Mucosa of gallbladder (tissue), 1 donor: ENCODE measurements at regions not wholly inside any gene's neighbourhood (a gene's known extent, or its start where the extent isn't known, plus 50 kb on each side); places are given as distances from the start of the nearest gene placed in this dataset.
"Not testable (repeated sequence)": the region's sequence is repeated elsewhere in the genome, so short reads cannot be mapped to it uniquely, and the experiment has no call there.

Experiments
- DNase-seq: peaks from one replicate; pipeline ENCODE4 v3.0.0-alpha.2; 2020; ENCODE audit warnings: low spot score
- donor health status: DM: no; HTN: no; CAD: no.

DNA sequence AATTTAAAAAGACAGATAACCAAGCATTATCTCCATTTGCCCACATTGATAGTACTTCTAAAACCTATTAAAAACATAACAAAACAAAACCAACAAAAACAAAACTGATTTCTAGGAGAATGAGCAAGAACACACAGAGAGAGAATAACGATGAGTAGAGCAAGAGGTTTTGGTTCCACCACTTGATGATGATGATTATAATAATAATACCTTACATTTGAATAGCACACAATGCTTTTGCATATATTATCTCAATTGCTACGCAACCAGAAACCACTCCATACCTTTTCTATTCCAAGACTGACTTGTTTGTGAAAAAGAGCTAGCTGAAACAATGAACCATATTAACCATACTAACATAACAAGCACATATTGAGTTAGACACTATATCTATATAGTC is 1090.9 kb downstream of the SH3BGRL start:
- DNase-seq, result no peak

DNA sequence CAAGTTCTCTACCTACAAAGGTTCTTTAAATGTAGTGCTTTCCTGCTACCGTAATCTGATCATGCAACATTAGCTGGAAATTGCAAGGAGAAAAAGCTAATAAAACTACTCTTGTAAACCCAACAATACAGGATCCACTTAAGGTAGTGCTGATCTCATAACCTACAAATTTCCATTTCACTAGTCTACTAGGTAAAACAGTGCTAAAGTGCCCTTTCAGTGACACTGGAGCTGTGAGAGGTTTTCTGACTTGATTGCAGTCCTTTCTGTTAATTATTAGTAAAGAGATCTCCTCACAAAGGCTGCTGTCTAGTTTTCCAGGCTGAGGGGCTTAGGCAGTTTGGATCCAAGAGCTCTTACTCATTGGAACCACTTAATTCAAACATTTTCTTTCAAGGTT is 1118.7 kb downstream of the SH3BGRL start:
- DNase-seq, result no peak

DNA sequence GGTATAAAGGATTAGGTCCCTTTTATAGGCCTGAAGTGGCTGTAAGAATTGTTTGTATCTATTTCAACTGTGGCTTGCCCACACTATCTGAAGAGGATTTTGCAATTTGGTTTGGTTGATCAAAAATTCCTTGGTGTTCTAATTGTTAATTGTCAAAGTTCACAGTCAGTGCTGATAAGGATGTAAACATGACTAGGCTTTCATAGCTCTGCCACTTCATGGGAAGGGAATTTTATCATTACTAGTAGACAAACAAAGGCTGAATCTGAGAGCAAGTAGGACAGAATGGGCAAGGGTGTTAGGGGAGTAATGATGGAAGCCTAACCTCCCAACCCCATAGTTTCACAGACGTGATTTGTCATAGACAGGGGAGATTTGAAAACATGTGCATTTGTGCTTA is 1131.7 kb downstream of the SH3BGRL start:
- no peak for DNase-seq

DNA sequence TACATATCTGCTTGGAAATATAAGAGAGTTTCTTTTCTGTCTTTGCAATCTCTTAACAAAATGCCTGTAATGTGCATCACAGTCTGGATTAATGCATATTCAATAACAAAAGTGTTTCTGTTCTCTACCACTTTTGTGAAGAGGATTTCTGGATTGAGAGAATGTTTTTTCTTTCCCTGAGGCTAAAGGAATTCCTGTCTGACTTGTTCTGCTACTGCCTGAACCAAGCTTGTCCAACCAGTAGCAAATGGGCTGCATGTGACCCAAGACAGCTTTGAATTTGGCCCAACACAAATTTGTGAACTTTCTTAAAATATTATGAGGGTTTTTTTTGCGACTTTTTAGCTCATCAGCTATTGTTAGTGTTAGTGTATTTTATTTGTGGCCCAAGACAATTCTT is 1133.9 kb downstream of the SH3BGRL start:
- DNase-seq, result no peak

DNA sequence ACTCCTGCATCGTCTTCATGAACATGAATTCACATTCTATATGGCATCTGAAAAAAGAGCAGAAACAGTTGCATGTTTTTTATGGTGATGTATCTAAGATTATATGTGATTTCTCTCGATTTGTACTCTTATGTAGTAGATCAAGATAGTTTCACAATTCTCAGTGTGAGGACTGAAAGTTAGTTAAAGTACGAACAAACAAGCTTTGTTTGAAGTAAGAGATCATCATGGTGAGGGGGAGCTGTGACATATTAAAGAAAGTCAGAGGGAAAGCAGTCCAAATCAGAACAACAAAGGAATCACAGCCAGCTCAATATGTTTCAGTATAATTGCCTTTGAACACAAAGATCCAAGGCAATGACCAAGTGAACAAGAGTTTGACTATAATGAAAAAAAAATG is 1140.6 kb downstream of the SH3BGRL start:
- DNase-seq, result no peak

DNA sequence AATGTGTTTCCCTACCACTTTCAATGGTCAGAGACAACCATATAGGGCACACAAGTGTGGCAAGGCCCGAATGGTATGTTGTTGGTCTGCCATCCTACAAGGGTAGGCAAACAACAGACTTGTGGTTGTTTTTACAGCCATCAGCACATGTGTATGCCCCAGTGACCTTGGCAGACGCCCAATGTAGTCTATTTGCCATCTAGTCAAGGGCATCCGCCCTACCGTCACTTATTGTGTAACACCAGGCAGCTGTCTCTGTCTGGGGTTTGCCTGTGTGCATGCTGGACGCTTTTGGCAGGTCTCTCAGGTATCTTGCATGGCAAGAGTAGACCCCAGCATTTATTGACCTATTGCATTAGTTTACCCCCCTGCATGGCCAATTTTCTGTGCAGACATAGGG is 1145.5 kb upstream of the POU3F4 start:
- DNase-seq, result no peak

DNA sequence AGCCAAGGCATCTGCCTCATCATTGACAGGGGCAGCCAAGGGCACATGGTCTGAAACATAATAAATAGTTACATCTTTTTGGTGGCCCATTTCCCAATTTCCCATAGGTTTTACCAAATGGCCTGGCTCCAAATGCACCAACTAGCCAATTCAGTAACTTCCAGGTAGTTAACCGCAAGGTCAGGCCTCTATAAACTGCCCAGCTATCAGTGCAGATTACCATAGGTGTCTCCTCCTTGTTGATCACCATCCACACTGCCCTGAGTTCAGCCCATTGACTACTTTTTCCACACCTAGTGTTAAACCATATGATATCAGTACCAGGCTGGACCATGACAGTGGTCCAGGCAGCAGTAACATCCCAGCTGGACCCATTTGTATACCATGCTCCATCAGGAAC is 1145.1 kb upstream of the POU3F4 start:
- DNase-seq, result no peak

DNA sequence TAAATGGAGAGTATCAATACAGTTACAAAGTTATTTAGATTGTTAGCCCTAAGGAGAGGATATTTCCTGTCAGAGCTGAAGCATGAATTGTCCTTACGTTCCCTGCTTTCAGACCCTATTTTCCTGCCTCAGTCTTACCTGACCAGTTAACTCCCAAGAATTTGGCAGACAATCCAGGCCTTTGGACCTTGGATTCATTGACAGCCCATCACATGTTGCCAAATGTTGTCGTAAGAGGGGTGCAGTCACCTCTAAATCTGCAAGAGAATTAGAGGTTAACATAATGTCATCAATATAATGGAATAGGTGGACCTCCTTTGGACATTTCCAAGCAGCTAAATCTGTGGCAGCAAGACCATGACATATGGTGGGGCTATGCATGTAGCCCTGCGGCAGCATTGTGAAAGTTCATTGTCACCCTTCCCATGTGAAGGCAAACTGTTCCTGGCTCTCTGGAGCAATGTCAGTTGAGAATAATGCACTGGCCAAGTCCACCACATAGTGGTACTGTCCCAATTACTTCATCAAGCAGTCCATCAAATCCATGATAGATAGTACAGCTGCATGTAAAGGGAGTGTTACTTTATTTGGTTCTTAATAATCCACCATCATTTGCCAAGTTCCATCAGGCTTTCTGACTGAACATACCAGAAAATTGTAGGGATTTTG is 1137.0 kb upstream of the POU3F4 start:
- no peak for DNase-seq

DNA sequence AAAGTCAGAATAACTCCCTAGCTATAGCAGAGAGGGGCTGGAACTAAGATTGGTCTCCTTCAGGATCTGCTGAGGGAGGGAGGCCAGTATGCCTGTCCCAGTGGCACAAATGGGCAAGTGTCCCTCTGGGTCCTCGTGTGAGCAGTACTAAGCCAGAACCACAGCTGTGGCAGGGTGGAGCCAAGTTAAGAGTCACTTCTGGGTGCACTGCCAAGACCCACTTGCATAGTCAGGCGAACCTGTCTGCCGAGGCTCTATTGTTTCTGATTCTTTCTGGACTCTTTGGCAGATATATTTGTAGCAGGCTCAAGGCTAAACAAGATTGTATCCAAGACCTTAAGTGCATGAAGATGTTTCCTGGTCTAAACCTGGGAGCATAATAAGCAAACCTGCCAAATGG is 1123.7 kb upstream of the POU3F4 start:
- DNase-seq, result no peak

DNA sequence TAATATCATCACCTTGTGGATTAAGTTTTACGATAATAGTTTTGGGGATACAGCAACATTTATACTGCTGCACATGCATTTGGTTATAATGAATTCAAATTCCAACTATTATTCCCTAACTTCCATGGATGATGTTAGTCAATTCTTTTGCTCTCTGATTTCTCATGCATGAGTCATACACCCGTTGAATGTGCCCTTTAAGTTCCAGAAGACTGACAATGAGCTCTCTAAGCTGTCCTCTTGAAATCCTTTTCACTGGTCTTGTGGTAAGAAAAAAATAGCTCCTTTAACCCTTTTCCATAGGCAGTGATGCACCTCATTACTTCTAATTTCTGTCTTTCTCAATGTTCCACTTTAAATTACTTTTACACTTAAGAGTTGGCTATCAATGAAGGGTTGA is 1095.2 kb upstream of the POU3F4 start:
- no peak for DNase-seq

DNA sequence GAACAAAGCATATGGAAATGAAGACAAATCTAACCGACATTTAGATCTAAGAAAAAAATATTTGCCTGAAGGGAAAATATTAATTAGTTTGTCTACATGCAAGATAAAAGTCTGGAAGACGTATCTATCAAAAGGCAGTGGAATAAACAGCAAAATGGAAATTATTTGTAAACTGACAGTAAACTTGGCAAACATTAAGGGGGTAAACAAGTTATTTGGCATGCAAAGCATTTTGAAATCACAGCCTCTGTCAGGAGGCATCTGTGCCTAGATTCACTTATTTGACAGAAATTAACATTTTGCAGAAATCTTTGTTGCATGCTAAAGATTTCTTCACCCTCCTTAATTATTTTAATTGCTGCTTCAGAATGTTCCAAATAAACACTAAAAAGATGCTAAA is 1065.8 kb upstream of the POU3F4 start:
- DNase-seq, result no peak

DNA sequence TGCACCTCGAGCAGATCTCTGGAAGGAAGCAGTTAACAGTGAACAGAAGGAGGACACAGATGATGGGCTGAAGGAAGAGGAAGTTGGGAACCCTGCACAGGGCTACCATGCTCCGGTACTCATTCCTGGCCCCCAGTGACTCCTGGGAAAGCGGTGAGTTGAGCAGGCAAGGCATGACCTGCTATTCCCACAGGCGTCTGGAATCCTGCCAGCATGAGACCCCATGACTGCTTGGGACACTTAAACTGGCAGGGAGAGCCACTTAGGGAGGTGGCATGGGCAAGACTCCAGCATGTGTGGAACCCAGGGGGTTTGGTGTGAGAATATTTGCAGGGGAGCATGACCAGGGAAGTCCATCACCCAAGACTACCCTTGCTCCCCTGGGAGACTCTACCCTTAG is 1056.4 kb upstream of the POU3F4 start:
- no peak for DNase-seq

DNA sequence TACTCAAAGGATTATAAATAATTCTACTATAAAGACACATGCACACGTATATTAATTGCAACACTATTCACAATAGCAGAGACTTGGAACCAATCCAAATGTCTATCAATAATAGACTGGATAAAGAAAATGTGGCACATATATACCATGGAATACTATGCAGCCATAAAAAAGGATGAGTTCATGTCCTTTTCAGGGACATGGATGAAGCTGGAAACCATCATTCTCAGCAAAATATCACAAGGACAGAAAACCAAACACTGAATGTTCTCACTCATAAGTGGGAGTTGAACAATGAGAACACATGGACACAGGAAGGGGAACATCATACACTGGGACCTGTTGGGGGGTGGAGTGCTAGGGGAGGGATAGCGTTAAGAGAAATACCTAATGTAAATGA is 1052.2 kb upstream of the POU3F4 start:
- not testable (repeated sequence) for DNase-seq

DNA sequence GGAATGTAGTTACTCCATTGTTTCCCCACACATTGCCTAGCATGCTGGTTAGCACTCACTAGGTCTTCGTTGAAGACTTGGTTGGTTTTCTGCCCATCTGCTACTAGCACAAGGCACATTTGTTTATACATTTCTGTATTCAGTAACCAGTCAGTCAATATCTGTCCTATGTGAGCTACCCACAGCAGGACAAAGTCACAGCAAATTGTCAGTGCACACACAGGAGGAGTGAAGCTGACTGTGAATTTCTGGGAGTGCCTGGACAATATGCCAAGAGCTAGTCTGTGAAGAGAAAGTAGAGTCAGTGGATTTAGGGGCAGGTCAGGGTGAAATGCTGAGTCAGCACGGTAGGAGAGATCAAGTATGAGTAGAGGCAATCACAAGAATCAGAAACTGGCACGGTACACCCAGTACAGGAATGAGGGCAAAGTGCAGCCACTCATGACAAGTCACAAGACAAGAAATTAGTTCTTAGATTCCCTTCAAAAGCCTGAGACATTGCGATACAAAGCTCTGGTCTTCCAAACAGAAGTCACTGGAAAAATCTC is 1049.8 kb upstream of the POU3F4 start:
- DNase-seq, result peak; percentile 61

DNA sequence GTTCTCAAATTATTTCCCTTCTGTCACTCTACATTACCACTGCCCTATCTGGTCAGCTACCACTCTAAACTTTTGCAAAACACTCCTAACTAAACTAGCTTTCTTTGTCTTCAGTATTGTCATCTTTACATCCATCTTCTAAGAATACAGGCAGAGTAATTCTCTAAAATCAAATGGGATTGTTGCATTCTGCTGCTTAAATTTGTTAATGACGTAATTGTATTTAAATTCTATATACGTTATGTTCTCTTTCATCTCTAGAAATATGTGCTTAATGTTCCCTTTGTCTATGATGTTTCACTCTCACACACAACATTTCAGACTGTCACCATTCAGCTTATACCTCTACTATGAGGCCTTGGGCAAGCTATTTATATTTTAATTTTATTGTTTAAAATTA is 1041.1 kb upstream of the POU3F4 start:
- no peak for DNase-seq
